ENCODE measurements at regions not wholly inside any gene's neighbourhood (a gene's known extent, or its start where the extent isn't known, plus 50 kb on each side); places are given as distances from the start of the nearest gene placed in this dataset.

- H3K27ac ChIP-seq, result peak overlapping the region; percentile 87
- no peak for TF ChIP-seq CTCF (conservative IDR thresholded peaks at IDR 0.05)
These were observed 192.1 kb downstream of the SPRY1 start for GRCh38 chr4:123588631-123589241.

- TF ChIP-seq CTCF (conservative IDR thresholded peaks at IDR 0.05), result no peak
- peak overlapping the region; percentile 87 for H3K27ac ChIP-seq
These were observed 192.7 kb downstream of the SPRY1 start for GRCh38 chr4:123589301-123589700.

- no peak overlapping the region for H3K27ac ChIP-seq
- TF ChIP-seq CTCF (conservative IDR thresholded peaks at IDR 0.05), result no peak
These were observed 195.3 kb downstream of the SPRY1 start for GRCh38 chr4:123591875-123592274.

GRCh38 chr4:123593655-123594054, 197.1 kb downstream of the SPRY1 start:
- TF ChIP-seq CTCF (conservative IDR thresholded peaks at IDR 0.05), result no peak
- H3K27ac ChIP-seq, result no peak overlapping the region

- no peak overlapping the region for H3K27ac ChIP-seq
- TF ChIP-seq CTCF (conservative IDR thresholded peaks at IDR 0.05), result no peak
These were observed 200.2 kb downstream of the SPRY1 start for GRCh38 chr4:123596805-123597204.

GRCh38 chr4:123597586-123597985, 201.0 kb downstream of the SPRY1 start:
- TF ChIP-seq CTCF (conservative IDR thresholded peaks at IDR 0.05), result no peak
- H3K27ac ChIP-seq, result no peak overlapping the region

- no peak for TF ChIP-seq CTCF (conservative IDR thresholded peaks at IDR 0.05)
- H3K27ac ChIP-seq, result no peak overlapping the region
These were observed 201.7 kb downstream of the SPRY1 start for GRCh38 chr4:123598331-123598730.
